Kidney (tissue), 13 donors: ENCODE measurements at regions not wholly inside any gene's neighbourhood (a gene's known extent, or its start where the extent isn't known, plus 50 kb on each side); places are given as distances from the start of the nearest gene placed in this dataset.

Experiments
- DNase-seq, 5 donors: peaks; one replicate each; pipeline ENCODE4 v3.0.0-alpha.2; 2013 to 2020
- FAIRE-seq: peaks from 2 replicates; lab custom pipeline; 2012; peaks lifted over from hg19 to GRCh38; lab: Jason Lieb, UNC
- H3K27ac ChIP-seq, 2 donors: one replicate each; pipeline ENCODE4 v1.7.0; 2013; ENCODE audit warnings: low read depth in 2 of 2, low read length in 2 of 2, inconsistent platforms in 1 of 2
- H3K27me3 ChIP-seq: one replicate; pipeline ENCODE4 v1.7.1; 2013; ENCODE audit warnings: low read length, inconsistent platforms; ENCODE audit not compliant: control insufficient read depth, insufficient read depth
- H3K36me3 ChIP-seq, 3 donors: one replicate each; pipeline versions ENCODE4 v1.7.0 to v1.7.1; 2013; ENCODE audit warnings: low read length in 3 of 3, control low read depth in 1 of 3, inconsistent platforms in 1 of 3; ENCODE audit not compliant: insufficient read depth in 3 of 3, control insufficient read depth in 2 of 3
- H3K4me1 ChIP-seq, 3 donors: one replicate each; pipeline versions ENCODE4 v1.7.0 to v1.7.1; 2013; ENCODE audit warnings: low read length in 3 of 3, inconsistent platforms in 1 of 3, low read depth in 1 of 3; ENCODE audit not compliant: control insufficient read depth in 2 of 3, insufficient read depth in 2 of 3
- H3K4me3 ChIP-seq, 3 donors: one replicate each; pipeline versions ENCODE4 v1.7.0 to v1.8.1; 2013; ENCODE audit warnings: low read length in 3 of 3, control low read depth in 1 of 3, inconsistent platforms in 1 of 3
- H3K9ac ChIP-seq, 3 donors: one replicate each; pipeline versions ENCODE4 v1.7.0 to v1.7.1; 2013; ENCODE audit warnings: low read length in 3 of 3, control low read depth in 1 of 3, inconsistent platforms in 1 of 3
- H3K9me3 ChIP-seq, 3 donors: one replicate each; pipeline versions ENCODE4 v1.7.0 to v1.7.1; 2013; ENCODE audit warnings: low read length in 3 of 3, control low read depth in 1 of 3, inconsistent platforms in 1 of 3; ENCODE audit not compliant: control insufficient read depth in 2 of 3, insufficient read depth in 1 of 3
- CTCF ChIP-seq: IDR thresholded peaks from 3 replicates; pipeline ENCODE4 v1.5.1; 2012; ENCODE audit warnings: mild to moderate bottlenecking, moderate library complexity, borderline replicate concordance; ENCODE audit not compliant: insufficient read depth; ENCODE audit errors: extremely low read depth
- intact Hi-C: fragments of 100-400 bp; cut with DNase I; formaldehyde crosslinking; loops from one replicate; pipeline ENCODE4 v1.11.1; 2022
- donor health status: control.
- donor health status: control.
- donor health status: control.
- donor health status: control.
- donor health status: control.
- donor health status: DM: yes; HTN: yes; CAD: no.
- donor health status: Normal renal cell carcinoma (clear cell type).

GRCh38 chr13:90254437-90254836, 1093.0 kb upstream of the MIR17HG start:
- FAIRE-seq, result no peak
- H3K36me3 ChIP-seq, result no peaks in the 10 kb centered on the region
- no peak overlapping the region for H3K27ac ChIP-seq
- H3K9ac ChIP-seq, result no peak overlapping the region
- TF ChIP-seq CTCF, result no peak
- no peaks in the 10 kb centered on the region for H3K9me3 ChIP-seq
- no peaks in the 10 kb centered on the region for H3K27me3 ChIP-seq
- intact Hi-C loops, result no loop called here
- H3K4me1 ChIP-seq, result no peaks in the 10 kb centered on the region
- DNase-seq, result no peak
- no peak overlapping the region for H3K4me3 ChIP-seq

DNA sequence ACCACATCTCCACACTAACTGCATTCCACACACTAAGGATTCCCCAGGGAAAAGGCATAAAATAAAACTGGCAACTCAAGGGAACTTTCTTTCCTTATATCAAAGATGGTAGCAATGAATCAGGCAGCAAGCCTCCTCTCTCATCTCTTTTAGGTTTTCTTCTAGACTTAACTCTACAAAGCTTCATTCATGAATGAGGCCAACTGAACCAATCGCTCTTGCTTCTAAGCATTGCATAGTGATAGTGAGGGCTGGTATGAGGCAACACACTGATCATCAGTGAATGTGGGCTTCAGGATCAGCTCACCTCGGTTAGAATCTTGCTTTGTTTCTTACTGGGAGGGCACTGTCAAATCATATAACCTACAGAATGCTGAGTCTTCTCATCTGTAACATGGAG, 1090.7 kb upstream of the MIR17HG start:
- intact Hi-C loops, result no loop called here
- no peak for TF ChIP-seq CTCF
- DNase-seq (no peak), FAIRE-seq (no peak)
- no peaks in the 10 kb centered on the region for H3K9me3 ChIP-seq
- H3K27ac ChIP-seq, result no peak overlapping the region
- no peaks in the 10 kb centered on the region for H3K27me3 ChIP-seq
- no peaks in the 10 kb centered on the region for H3K36me3 ChIP-seq
- H3K9ac ChIP-seq, result no peak overlapping the region
- H3K4me3 ChIP-seq, result no peak overlapping the region
- no peaks in the 10 kb centered on the region for H3K4me1 ChIP-seq

DNA sequence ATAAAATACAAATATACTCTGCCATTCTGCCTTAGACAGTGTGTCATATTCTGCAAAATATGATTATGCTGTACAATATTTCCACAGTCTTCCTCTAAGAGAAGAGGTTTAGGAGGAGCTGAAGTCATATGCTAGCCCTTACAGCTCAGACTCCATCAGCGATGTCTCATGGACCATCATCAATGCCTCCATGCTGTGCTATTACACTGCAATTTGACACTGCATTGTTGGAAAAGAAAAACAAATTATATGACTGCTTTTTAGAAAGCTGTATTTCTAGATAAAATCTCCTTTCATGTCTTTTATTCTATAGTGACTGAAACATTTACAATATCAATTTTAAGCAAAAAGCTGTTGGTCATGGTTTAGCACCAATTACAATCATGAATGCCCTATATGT, 1089.4 kb upstream of the MIR17HG start:
- no peak overlapping the region for H3K4me3 ChIP-seq
- intact Hi-C loops, result no loop called here
- no peak overlapping the region for H3K9ac ChIP-seq
- no peaks in the 10 kb centered on the region for H3K9me3 ChIP-seq
- DNase-seq, result no peak
- no peaks in the 10 kb centered on the region for H3K4me1 ChIP-seq
- TF ChIP-seq CTCF, result no peak
- no peak overlapping the region for H3K27ac ChIP-seq
- H3K36me3 ChIP-seq, result no peaks in the 10 kb centered on the region
- no peaks in the 10 kb centered on the region for H3K27me3 ChIP-seq
- FAIRE-seq, result no peak

- FAIRE-seq, result no peak
- intact Hi-C loops, result no loop called here
Observed at GRCh38 chr13:90261343-90261742, 1086.1 kb upstream of the MIR17HG start.

More at GRCh38 chr13:90261343-90261742, 1086.1 kb upstream of the MIR17HG start:
- H3K27me3 ChIP-seq, result no peaks in the 10 kb centered on the region
- H3K9me3 ChIP-seq, result no peaks in the 10 kb centered on the region
- no peak overlapping the region for H3K9ac ChIP-seq
- no peaks in the 10 kb centered on the region for H3K4me1 ChIP-seq
- no peak for TF ChIP-seq CTCF
- H3K4me3 ChIP-seq, result no peak overlapping the region
- H3K36me3 ChIP-seq, result no peaks in the 10 kb centered on the region
- no peak overlapping the region for H3K27ac ChIP-seq
- no peak for DNase-seq
